Smooth muscle cell (in vitro differentiated cells): ENCODE measurements at regions not wholly inside any gene's neighbourhood (a gene's known extent, or its start where the extent isn't known, plus 50 kb on each side); places are given as distances from the start of the nearest gene placed in this dataset.

Experiments used
- DNase-seq: peaks from one replicate; lab custom pipeline; 2025; ENCODE audit not compliant: unreplicated experiment; lab: John Stamatoyannopoulos, UW
- H2AFZ ChIP-seq: fragments of 200-600 bp; sonication (generic); 2 replicates; pipeline ENCODE4 v1.6.0; 2016; ENCODE audit warnings: antibody characterized with exemption, low read depth, mild to moderate bottlenecking
- H3F3A ChIP-seq: fragments of 200-600 bp; sonication (generic); 2 replicates; pipeline ENCODE4 v1.6.0; 2017; ENCODE audit warnings: antibody characterized with exemption, low read depth
- H3K27ac ChIP-seq: fragments of 200-600 bp; sonication (generic); 2 replicates; pipeline ENCODE4 v1.5.1; 2016; ENCODE audit warnings: low read depth, mild to moderate bottlenecking
- H3K27me3 ChIP-seq: fragments of 200-600 bp; sonication (generic); 2 replicates; pipeline ENCODE4 v1.6.1; 2016; ENCODE audit warnings: low read depth, mild to moderate bottlenecking
- H3K36me3 ChIP-seq: fragments of 200-600 bp; sonication (generic); 2 replicates; pipeline ENCODE4 v1.5.1; 2016; ENCODE audit warnings: low read depth
- H3K4me1 ChIP-seq: fragments of 200-600 bp; sonication (generic); 2 replicates; pipeline ENCODE4 v1.5.1; 2016; ENCODE audit warnings: low read depth
- H3K4me2 ChIP-seq: fragments of 200-600 bp; sonication (generic); 2 replicates; pipeline ENCODE4 v1.6.0; 2016; ENCODE audit warnings: mild to moderate bottlenecking
- H3K4me3 ChIP-seq: fragments of 200-600 bp; sonication (generic); 2 replicates; pipeline ENCODE4 v1.5.1; 2016; ENCODE audit warnings: mild to moderate bottlenecking
- H3K79me2 ChIP-seq: fragments of 200-600 bp; sonication (generic); 2 replicates; pipeline ENCODE4 v1.6.0; 2016; ENCODE audit warnings: low read depth, mild to moderate bottlenecking
- H3K9ac ChIP-seq: fragments of 200-600 bp; sonication (generic); 2 replicates; pipeline ENCODE4 v1.6.0; 2016; ENCODE audit warnings: low read depth
- H3K9me3 ChIP-seq: fragments of 200-600 bp; sonication (generic); replicated peaks from 2 replicates; pipeline ENCODE4 v1.5.1; 2016; ENCODE audit warnings: low read depth
- H4K20me1 ChIP-seq: fragments of 200-600 bp; sonication (generic); 2 replicates; pipeline ENCODE4 v1.6.0; 2016; ENCODE audit warnings: low read depth
- WGBS: methylation state at CpG from one replicate; pipeline ENCODE4 v1.1.7; 2016; ENCODE audit warnings: low lambda C conversion rate; 5-methylcytosine and 5-hydroxymethylcytosine counted together
- TF ChIP-seq, protein P1 (sequence below): fragments of 200-600 bp; sonication (generic); IDR thresholded peaks from 2 replicates; pipeline ENCODE4 v1.5.1; 2017; ENCODE audit warnings: borderline replicate concordance, mild to moderate bottlenecking, antibody characterized with exemption; ENCODE audit not compliant: insufficient read depth, poor library complexity, severe bottlenecking

DNA sequence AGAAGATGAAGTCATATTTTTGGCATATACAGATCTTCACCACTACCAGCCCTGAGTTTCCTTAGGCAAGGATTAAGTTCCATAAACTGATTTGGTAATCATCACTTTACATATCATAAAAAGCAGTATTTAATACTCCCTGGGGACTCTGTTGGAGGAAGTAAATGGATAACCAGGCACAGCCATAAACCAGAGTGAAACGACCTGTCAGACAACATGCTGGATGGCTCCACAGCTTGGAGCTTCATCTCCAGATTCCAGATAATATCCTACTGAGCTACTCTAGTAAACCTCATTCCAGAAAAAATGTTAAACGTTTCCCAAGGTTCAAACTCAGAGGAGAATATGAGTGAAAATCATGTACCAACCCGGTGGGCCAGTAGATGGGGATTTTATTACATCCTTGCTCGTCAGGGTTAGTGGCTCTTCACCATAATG is 109.2 kb downstream of the BASP1 start:
- no peaks in the 10 kb centered on the region for H3K79me2 ChIP-seq
- no peak overlapping the region for H3K4me2 ChIP-seq
- H3F3A ChIP-seq = no peaks in the 10 kb centered on the region
- no peaks in the 10 kb centered on the region for H3K9me3 ChIP-seq
- no peaks in the 10 kb centered on the region for H3K27me3 ChIP-seq
- no peak overlapping the region for H3K9ac ChIP-seq
- no peaks in the 10 kb centered on the region for H3K36me3 ChIP-seq
- TF ChIP-seq, protein P1, sequence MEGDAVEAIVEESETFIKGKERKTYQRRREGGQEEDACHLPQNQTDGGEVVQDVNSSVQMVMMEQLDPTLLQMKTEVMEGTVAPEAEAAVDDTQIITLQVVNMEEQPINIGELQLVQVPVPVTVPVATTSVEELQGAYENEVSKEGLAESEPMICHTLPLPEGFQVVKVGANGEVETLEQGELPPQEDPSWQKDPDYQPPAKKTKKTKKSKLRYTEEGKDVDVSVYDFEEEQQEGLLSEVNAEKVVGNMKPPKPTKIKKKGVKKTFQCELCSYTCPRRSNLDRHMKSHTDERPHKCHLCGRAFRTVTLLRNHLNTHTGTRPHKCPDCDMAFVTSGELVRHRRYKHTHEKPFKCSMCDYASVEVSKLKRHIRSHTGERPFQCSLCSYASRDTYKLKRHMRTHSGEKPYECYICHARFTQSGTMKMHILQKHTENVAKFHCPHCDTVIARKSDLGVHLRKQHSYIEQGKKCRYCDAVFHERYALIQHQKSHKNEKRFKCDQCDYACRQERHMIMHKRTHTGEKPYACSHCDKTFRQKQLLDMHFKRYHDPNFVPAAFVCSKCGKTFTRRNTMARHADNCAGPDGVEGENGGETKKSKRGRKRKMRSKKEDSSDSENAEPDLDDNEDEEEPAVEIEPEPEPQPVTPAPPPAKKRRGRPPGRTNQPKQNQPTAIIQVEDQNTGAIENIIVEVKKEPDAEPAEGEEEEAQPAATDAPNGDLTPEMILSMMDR = no peak
- H4K20me1 ChIP-seq = no peaks in the 10 kb centered on the region
- no peak for DNase-seq
- H3K4me3 ChIP-seq = no peak overlapping the region
- 54% methylated on average over 4 of the region's 4 CpGs for WGBS
- H3K4me1 ChIP-seq = no peaks in the 10 kb centered on the region
- H2AFZ ChIP-seq = no peak overlapping the region
- no peak overlapping the region for H3K27ac ChIP-seq

DNA sequence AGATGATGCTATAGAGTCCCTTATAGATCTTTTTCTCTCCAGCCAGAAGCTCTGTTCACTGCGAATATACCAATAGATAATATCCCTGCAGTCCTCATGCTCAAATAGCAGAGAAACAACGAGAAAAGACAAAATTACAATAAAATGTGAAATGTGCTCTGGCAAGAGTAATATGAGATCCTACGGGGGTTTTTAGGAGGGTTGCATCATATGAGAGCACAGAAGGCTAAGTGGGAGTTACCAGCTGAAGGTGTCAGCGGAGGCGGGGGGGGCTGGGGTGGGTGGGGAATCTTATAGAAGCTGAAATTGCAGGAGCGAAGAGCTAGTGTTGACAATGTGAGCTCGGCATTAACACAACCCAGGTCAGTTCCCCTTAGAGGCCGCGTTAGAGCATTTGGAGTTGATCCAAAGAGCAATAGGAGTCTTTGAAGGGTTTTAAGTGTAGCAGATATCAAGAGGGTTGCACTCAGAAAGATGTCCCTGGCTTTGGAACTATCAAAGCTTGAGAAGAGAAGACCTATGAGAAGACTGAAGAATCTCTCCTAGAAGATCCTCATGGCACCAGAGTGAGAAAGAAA is 109.7 kb downstream of the BASP1 start:
- H3K4me2 ChIP-seq = no peak overlapping the region
- no peak overlapping the region for H3K27ac ChIP-seq

DNA sequence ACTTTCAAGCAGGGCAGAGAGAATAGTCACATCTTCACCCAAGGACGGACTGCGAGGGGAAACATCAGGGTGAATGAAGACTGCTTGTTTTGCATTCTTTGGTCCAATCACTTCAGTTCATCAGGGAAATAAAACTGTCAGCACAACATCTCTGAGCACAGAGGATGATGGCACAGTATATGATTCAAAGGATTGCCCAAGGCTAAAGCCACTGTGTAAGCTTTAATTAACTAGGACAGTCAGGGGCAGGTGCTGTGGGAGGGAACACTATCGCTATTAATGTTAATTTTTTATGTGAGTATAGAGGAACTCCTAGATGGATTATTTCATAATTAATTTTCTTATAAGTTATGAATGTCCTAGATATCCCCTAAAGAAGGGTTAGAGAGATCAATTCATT is 112.1 kb downstream of the BASP1 start:
- no peaks in the 10 kb centered on the region for H3K4me1 ChIP-seq
- H3K79me2 ChIP-seq = no peaks in the 10 kb centered on the region
- no peaks in the 10 kb centered on the region for H3K27me3 ChIP-seq
- no peaks in the 10 kb centered on the region for H3K36me3 ChIP-seq
- no peak overlapping the region for H3K4me3 ChIP-seq
- H3K9me3 ChIP-seq = no peaks in the 10 kb centered on the region
- H4K20me1 ChIP-seq = no peaks in the 10 kb centered on the region
- TF ChIP-seq, protein P1 = no peak
- 80% methylated on average over 3 of the region's 3 CpGs for WGBS
- no peak overlapping the region for H3K27ac ChIP-seq
- DNase-seq = no peak
- H2AFZ ChIP-seq = no peak overlapping the region
- no peak overlapping the region for H3K4me2 ChIP-seq
- H3K9ac ChIP-seq = no peak overlapping the region
- H3F3A ChIP-seq = no peaks in the 10 kb centered on the region

More for the DNA sequence above, 109.7 kb downstream of the BASP1 start:
- no peaks in the 10 kb centered on the region for H4K20me1 ChIP-seq
- TF ChIP-seq, protein P1 = no peak
- 47% methylated on average over 8 of the region's 9 CpGs for WGBS
- H3K4me3 ChIP-seq = no peak overlapping the region
- DNase-seq = no peak
- no peaks in the 10 kb centered on the region for H3K36me3 ChIP-seq
- H3K4me1 ChIP-seq = no peaks in the 10 kb centered on the region
- H2AFZ ChIP-seq = no peak overlapping the region
- H3K79me2 ChIP-seq = no peaks in the 10 kb centered on the region
- H3K9me3 ChIP-seq = no peaks in the 10 kb centered on the region
- H3F3A ChIP-seq = no peaks in the 10 kb centered on the region
- no peak overlapping the region for H3K9ac ChIP-seq
- H3K27me3 ChIP-seq = no peaks in the 10 kb centered on the region

DNA sequence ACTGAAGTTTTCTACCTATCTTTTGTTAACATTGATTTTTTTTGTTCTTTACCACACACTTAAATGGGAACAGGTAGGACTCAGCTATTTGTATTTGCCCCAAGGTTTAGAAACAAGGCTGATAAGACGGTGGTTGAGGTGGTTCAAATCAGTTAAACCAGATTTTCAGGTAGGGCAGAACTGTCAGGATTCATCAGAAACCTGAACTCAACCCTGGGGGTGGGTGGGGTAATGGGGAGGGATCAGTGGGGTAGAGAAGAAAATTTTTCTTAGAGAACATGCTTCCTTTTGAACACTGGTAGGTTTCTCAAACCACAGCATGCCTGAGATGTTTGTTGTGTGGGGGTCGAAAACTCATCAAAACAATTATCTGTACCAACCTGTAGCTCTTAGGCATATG is 113.0 kb downstream of the BASP1 start:
- Histone ChIP-seq H3K79me2 (no peaks in the 10 kb centered on the region), H2AFZ (no peak overlapping the region), H3K36me3 (no peaks in the 10 kb centered on the region), H3F3A (no peaks in the 10 kb centered on the region), H3K27ac (no peak overlapping the region), H3K4me2 (no peak overlapping the region), H3K27me3 (no peaks in the 10 kb centered on the region), H3K4me3 (no peak overlapping the region), H4K20me1 (no peaks in the 10 kb centered on the region), H3K9me3 (no peaks in the 10 kb centered on the region), H3K4me1 (no peaks in the 10 kb centered on the region), H3K9ac (no peak overlapping the region)
- TF ChIP-seq, protein P1 = no peak
- no peak for DNase-seq
- 66% methylated on average over 2 of the region's 2 CpGs for WGBS
